ENCODE measurements at regions not wholly inside any gene's neighbourhood (a gene's known extent, or its start where the extent isn't known, plus 50 kb on each side); places are given as distances from the start of the nearest gene placed in this dataset.

DNA sequence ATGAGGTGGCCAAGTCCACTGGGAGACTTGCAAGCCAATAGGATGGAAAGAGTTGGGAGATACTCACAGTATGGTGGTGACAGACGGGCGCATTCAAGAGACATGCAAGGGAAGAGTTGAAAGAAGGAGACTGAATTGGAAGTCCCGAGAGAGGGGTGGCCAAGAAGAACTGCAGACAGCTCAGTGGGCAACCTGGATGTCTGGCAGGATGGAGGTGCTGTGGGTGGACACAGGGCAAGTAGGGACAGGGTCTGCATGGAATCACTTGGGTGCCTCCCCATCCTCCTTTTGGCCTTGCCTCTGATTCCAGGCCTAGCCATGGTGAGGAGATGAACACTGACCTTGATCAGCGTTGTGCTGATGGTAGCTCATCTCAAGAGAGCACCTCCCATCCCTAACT, 235.7 kb upstream of the COPS8 start:
- Histone ChIP-seq H3K27me3 (no peaks in the 10 kb centered on the region), H3K27ac (no peak overlapping the region), H3K4me1 (peaks cover 0 to 6% (median 0%) of the 10 kb centered on the region in 4 donors), H3K4me3 (no peak overlapping the region), H3K9me3 (no peaks in the 10 kb centered on the region), H3K36me3 (no peaks in the 10 kb centered on the region)
- WGBS, 5 donors, result 94 to 99% (median 96%) methylated on average over 4 of the region's 4 CpGs
- no peak for DNase-seq
- intact Hi-C loops (cut with DNase I; ENCODE audit: low total_unique reads), result no loop called here
- TF ChIP-seq, protein P1, sequence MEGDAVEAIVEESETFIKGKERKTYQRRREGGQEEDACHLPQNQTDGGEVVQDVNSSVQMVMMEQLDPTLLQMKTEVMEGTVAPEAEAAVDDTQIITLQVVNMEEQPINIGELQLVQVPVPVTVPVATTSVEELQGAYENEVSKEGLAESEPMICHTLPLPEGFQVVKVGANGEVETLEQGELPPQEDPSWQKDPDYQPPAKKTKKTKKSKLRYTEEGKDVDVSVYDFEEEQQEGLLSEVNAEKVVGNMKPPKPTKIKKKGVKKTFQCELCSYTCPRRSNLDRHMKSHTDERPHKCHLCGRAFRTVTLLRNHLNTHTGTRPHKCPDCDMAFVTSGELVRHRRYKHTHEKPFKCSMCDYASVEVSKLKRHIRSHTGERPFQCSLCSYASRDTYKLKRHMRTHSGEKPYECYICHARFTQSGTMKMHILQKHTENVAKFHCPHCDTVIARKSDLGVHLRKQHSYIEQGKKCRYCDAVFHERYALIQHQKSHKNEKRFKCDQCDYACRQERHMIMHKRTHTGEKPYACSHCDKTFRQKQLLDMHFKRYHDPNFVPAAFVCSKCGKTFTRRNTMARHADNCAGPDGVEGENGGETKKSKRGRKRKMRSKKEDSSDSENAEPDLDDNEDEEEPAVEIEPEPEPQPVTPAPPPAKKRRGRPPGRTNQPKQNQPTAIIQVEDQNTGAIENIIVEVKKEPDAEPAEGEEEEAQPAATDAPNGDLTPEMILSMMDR (IDR thresholded peaks at IDR 0.05), result no peak
- TF ChIP-seq EP300 (IDR thresholded peaks at IDR 0.05) (no peak), POLR2AphosphoS5 (IDR thresholded peaks at IDR 0.05) (no peak), POLR2A (IDR thresholded peaks at IDR 0.05) (no peak)

DNA sequence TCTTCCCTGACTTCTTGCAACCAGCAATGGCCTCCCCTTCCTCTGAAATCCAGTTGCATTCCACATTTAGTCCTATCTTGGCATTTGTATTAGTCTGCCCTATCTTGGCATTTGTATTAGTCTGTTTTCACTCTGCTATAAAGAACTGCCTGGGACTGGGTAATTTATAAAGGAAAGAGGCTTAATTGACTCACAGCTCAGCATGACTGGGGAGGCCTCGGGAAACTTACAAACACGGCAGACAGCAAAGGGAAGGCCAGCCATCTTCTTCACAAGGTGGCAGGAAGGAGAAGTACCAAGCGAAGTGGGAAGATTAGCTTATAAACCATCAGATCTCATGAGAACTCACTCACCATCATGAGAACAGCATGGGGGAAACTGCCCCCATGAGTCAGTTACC, 234.5 kb upstream of the COPS8 start:
- H3K27ac ChIP-seq, result no peak overlapping the region
- H3K36me3 ChIP-seq, result no peaks in the 10 kb centered on the region
- no peak for DNase-seq
- intact Hi-C loops (cut with DNase I; ENCODE audit: low total_unique reads), result no loop called here
- no peaks in the 10 kb centered on the region for H3K9me3 ChIP-seq
- peaks cover 0 to 6% (median 0%) of the 10 kb centered on the region in 4 donors for H3K4me1 ChIP-seq
- no peak for TF ChIP-seq POLR2AphosphoS5 (IDR thresholded peaks at IDR 0.05)
- TF ChIP-seq POLR2A (IDR thresholded peaks at IDR 0.05), result no peak
- no peak for TF ChIP-seq EP300 (IDR thresholded peaks at IDR 0.05)
- TF ChIP-seq, protein P1 (IDR thresholded peaks at IDR 0.05), result no peak
- WGBS, 5 donors, result 76 to 91% (median 88%) methylated on average over 3 of the region's 3 CpGs
- H3K4me3 ChIP-seq, result no peak overlapping the region
- H3K27me3 ChIP-seq, result no peaks in the 10 kb centered on the region

DNA sequence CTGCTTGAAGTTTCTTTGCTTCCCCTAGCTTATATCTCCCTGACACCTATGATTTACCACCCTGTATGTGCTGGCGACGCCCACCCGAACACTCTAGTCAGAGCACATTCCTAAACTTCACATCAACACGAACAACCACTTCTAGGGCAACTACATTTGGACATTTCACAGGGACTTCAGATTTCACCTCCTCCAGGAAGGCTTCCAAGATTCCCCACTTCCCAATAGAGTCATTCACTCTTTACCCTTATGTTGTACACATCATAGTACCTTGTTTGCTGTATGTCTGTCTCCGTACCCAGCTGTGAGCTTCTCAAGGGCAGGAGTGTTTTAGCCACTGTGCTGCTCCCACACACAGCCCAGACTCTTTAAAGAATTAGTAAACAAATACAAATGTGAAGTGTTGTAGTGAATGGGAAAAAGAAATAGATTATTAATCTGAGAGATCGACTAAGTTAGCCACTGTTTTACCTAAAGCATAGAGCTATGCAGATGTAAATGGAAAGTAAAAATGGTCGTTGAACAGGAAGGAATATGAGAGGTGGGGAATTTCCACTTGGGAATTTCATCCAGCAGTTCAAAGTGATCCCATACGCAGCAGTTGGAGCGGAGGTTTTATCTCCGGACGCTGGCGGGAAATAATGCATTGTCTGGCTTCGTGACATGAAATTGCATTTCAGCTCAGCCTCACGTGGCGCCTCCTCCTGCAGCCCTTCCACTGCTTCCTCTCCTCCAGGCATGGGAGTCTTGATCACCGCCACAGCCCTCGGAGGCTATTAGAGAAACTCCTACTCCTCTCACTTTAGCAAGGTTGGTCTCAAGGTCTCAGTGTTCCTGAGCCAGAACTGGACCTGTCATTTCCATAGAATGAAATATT, 233.4 kb upstream of the COPS8 start:
- no peak for TF ChIP-seq POLR2A (IDR thresholded peaks at IDR 0.05)
- no peak for TF ChIP-seq POLR2AphosphoS5 (IDR thresholded peaks at IDR 0.05)
- TF ChIP-seq EP300 (IDR thresholded peaks at IDR 0.05), result no peak
- TF ChIP-seq, protein P1 (IDR thresholded peaks at IDR 0.05), result no peak
- intact Hi-C loops (cut with DNase I; ENCODE audit: low total_unique reads), result no loop called here
- peak in 1 of 2 donors; percentile 75 for DNase-seq
- Histone ChIP-seq H3K27me3 (no peaks in the 10 kb centered on the region), H3K27ac (no peak overlapping the region), H3K9me3 (no peaks in the 10 kb centered on the region), H3K36me3 (no peaks in the 10 kb centered on the region), H3K4me1 (peaks cover 0 to 8% (median 0%) of the 10 kb centered on the region in 4 donors), H3K4me3 (no peak overlapping the region)
- WGBS, 5 donors, result 49 to 75% (median 66%) methylated on average over 17 of the region's 17 CpGs

DNA sequence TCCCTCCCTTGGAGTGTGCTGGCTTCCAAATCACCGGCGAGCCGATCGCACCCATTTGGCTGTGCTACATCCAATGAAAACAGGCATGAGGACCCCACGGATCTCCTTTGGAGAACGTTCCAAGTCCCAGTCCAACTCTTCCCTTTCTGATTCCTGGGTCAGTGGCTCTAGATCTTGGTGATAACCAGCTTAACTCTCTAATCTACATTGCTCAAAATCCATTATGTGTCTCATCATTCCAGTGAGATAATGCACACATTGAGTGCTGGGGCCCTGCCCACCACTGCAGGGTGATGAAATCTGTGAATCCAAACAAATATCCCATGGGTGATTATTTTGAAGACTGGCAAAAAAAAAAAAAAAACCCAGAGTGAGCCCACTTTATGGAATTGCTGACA, 232.7 kb upstream of the COPS8 start:
- TF ChIP-seq, protein P1 (IDR thresholded peaks at IDR 0.05), result no peak
- no peak for TF ChIP-seq POLR2AphosphoS5 (IDR thresholded peaks at IDR 0.05)
- no peak for TF ChIP-seq EP300 (IDR thresholded peaks at IDR 0.05)
- TF ChIP-seq POLR2A (IDR thresholded peaks at IDR 0.05), result no peak
- H3K9me3 ChIP-seq, result no peaks in the 10 kb centered on the region
- 70 to 93% (median 83%) methylated on average over 6 of the region's 6 CpGs for WGBS, 5 donors
- no peaks in the 10 kb centered on the region for H3K36me3 ChIP-seq
- DNase-seq, result no peak
- intact Hi-C loops (cut with DNase I; ENCODE audit: low total_unique reads), result no loop called here
- peaks cover 0 to 10% (median 0%) of the 10 kb centered on the region in 4 donors for H3K4me1 ChIP-seq
- no peaks in the 10 kb centered on the region for H3K27me3 ChIP-seq
- no peak overlapping the region for H3K4me3 ChIP-seq
- no peak overlapping the region for H3K27ac ChIP-seq
